ENCODE measurements at regions not wholly inside any gene's neighbourhood (a gene's known extent, or its start where the extent isn't known, plus 50 kb on each side); places are given as distances from the start of the nearest gene placed in this dataset.
A peak's percentile ranks its signal among the peaks of the same experiment; 100 is the strongest.
"Not testable (repeated sequence)": the region's sequence is repeated elsewhere in the genome, so short reads cannot be mapped to it uniquely, and the experiment has no call there.

DNA sequence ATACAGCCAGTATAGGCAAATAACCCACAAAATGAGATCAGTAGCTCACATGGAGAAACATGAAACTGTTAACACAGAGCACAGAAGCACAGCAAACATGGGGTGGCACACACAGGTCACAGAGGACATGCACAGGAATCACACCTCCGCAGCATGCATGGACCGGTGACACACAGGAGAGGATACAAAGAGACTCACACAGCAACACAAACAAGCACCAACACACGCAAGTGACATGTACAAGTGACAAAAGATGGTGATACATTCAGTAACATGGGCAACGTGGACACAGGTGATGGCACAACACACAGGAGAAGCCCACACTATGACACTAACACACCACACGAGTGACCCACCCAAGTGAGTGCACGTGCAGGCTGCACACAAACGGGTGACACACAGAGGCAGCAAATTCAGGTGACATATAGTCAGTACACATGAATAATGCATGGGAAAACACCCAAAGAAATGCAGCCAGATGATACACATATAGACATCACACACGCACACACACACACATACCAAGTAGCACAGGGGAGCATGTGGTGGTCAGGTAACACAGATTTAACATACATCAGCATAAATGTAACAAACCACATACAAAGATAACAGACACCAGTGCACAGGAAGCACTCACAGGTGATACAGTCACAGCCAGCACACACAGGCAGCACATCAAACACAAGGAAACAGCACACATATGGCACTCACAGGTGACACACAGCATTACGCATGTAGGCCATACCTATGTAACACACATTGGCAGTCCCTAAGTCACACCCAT, 216.0 kb upstream of the SFSWAP start:
- DNase-seq, result no peak

DNA sequence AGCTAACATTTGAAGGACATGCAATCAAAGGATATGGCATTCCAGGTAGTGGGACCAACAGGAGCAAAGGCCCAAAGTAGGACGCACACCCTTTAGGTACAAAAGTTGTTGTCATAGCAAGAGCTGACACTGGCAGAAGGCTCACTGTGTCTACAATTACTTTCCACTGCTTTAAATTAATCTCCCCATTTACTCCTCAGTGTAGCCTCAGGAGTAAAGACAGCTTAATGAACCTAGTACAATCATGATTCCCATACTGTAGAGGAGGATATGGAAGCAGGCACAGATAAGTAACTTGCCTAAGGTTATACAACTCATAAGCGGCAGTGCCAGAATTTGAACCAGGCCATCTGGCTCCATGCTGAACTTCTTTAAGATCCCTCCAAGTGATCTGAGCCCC, 212.9 kb upstream of the SFSWAP start:
- no peak for DNase-seq

- no peak for DNase-seq
Measured at GRCh38 chr12:131499160-131499863, 211.6 kb upstream of the SFSWAP start.

DNA sequence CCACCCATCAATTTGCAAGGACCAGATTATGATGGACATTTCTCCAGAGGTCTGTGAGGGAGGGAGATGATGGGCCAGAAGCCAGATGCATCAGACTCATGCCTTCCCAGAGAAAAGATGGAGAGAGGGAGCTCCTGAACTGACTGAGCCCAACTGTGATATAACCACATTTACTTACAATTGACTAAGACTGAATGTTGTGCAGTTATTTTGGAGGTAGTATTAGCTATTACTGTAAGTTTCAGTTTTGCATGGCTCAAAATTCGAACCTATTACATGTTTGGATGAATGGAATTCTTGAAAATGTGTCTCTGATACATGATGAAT, 211.1 kb upstream of the SFSWAP start:
- no peak for DNase-seq

GRCh38 chr12:131500564-131500963, 210.3 kb upstream of the SFSWAP start:
- DNase-seq, result no peak

GRCh38 chr12:131505561-131505960, 205.3 kb upstream of the SFSWAP start:
- no peak for DNase-seq

DNA sequence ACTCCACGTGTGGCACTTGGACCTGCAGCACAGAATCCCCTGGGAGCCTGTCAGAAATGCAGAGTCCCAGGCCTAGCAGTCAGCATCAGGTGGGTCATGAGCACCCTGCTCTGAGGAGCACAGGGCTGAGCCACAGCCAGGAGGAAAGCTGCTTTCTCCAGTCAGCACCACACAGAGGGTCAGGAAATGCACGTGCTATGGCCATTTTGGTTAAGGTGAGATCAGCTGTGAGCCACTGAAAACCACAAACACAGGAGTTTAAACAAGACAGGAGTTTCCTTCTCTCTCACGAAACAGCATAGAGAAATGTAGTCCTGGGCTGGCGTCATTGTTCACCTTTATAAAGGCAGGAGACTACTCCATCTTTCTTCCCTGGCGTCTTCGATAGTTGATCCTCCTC, 204.5 kb upstream of the SFSWAP start:
- DNase-seq, result no peak

DNA sequence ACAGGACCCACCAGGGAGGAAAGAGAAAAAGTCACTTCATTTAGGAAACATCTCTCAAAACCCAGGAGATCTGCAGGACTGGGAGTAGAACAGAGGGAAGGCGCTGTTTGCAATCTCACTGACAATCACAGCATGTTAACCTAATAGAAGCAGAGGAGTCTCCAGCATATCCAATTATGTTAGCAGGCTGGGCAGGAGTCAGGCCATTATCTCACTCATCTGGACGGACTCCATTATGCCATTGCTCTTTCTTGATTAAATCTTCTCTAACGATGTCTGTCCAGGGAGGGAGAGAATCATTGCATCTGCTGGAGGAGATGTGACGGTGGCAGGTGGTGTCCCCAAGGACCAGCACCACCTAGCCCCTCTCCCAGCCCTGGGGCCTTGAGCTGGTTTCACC, 203.8 kb upstream of the SFSWAP start:
- no peak for DNase-seq

DNA sequence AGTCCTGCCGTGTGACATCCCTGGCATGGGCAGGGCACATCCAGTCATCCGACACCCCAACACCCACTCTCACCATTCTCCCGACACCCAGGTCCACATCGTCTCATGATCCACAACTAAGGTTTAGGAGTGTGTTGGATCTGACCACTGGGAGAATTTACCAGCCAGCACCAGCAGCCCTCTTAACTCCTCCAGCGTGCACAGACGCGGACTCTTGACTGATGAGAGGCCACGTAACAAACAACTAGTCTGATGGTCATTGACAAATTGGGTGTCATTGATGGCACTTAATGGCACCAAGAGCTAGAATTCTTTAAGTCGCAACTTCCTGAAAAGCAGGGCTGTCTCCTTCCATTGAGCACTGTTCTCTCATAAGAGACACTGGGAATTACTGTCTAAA, 203.0 kb upstream of the SFSWAP start:
- DNase-seq, result no peak

- DNase-seq, result no peak
Measured at GRCh38 chr12:131509701-131510100, 201.2 kb upstream of the SFSWAP start.

DNA sequence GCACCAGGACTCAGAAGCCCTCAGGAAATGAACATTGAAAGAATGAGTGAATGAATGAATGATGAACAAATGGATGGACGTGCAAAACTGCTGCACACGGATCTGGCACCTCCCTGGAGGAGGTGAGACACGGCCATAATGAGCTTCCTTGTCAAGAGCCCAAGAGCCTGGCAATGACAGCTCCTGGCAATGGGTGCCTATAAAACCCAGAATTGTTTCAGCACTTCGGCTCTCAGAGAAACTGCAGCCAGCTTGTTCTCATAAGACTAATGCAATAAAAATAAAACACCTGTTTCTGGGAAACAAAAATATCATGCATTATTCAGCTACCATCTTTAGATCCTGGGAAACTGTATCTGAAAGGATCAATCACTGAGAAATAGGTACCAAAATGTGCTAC, 200.5 kb upstream of the SFSWAP start:
- no peak for DNase-seq

DNA sequence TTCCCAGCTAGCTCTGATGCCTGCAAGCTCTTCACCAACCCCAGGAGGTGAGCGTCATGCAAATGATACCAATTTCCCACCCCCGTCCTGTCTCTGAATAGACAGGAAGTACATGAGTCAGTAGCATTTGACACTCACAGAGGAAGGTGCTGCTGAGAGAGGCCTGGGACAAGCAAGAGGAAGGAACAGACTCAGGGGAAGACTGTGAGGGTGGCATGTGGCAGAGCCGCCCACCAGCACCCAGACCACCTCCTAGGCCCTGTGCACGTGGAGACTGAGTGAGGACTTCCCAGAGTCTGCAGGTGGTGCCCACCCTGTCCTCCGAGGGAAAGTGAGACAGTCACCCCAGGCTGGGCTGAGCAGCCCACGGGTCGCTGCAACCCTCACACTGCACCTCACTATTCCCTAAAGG, 199.5 kb upstream of the SFSWAP start:
- peak; percentile 48 for DNase-seq

GRCh38 chr12:131511803-131512561, 198.9 kb upstream of the SFSWAP start:
- no peak for DNase-seq

DNA sequence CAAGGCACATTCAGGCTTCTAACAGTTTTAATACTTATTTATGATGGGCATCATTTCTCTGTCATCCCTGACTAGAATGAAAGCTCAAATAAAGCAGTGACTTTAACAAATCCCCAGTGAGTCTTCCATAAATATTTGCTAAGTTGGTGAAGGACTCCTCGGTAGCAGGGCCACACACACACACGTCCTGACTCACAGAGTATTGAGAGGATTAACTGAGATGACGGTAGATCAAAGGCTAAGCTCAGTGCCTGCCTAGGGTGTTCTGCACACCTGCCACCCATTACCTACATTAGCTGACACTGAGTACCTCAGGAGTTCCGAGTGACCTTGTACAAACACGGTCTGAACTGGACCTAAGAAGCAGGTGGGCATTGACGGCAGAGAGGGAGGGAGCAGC, 197.3 kb upstream of the SFSWAP start:
- DNase-seq, result no peak

DNA sequence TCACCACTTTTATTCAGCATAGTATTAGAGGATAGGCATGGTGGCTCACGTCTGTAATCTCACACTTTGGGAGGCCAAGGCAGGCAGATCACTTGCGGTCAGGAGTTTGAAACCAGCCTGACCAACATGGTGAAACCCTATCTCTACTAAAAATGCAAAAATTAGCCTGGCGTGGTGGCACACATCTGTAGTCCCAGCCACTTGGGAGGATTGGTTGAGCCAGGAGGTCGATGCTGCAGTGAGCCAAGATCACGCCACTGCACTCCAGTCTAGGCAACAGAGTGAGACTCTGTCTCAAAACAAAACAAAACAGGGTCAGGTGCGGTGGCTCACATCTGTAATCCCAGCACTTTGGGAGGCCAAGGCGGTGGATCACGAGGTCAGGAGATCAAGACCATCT, 190.3 kb upstream of the SFSWAP start:
- not testable (repeated sequence) for DNase-seq

DNA sequence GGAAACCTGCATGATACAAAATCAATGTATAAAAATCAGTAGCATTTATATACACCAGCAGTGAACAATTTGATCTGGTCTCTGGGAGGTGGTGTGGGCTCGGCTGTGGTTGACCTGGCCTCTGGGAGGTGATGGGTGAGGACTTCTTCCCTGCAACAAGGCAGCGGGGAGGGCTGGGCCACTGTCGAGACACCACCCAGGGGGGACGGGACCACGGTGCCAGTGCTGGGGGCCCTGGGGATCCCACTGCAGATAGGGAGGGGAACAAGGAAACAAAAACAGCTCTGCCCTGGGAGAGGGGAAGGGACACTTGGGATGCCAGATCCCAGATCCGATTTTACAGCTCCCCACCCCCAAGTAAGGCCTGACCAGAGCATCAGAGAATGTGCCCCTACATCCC, 189.6 kb upstream of the SFSWAP start:
- DNase-seq, result no peak

DNA sequence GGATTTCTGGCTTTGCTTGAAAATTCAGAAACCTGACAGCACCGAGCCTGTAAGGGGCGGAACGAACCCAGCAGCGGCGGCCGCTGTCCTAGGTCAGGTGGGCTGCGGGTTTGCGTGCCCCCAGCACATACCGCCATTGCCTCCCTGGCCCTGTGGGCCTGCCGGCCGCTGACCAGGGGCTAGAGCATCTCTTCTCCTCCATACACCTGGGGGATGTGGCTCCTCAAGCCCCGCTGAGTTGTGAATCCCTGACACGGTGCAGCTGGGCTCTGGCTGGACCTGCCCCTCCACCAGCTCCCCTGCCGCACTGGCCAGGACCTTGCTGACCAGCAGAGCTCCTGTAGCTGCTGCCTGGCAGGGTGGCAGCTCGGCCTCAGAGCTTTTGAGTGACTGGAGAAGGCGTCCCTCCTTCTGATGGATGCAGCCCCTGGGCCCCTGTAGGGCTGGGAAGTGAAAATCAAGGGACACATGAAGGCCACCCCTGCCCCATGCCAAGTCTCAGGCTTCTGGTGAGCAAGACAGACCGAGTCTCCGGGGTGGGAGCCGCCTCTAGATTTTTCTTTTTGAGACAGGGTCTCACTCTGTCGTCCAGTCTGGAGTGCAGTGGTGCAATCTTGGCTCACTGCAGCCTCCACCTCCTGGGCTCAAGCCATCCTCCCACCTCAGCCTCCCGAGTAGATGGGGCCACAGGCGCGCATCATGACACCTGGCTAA, 184.9 kb upstream of the SFSWAP start:
- DNase-seq, result no peak

GRCh38 chr12:131527092-131527491, 183.8 kb upstream of the SFSWAP start:
- no peak for DNase-seq

DNA sequence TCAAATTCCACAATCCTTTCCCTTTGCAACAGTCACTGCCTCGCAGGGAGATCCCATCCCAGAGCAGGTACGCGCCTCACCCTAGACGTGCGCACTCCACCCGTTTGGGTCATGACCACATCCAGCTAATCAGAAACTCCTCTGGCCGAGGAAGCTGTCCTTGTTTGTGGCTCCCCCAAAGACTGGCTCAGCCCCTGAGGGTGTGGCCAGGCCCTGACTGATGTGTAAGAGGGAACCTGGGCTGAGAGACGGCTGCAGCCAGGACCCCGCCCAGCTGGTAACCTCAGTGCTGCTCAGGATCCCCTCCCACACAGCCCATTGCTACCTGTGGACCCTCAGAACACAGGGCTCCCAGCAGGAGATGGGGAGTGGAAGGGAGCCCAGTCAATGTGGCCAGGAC, 183.2 kb upstream of the SFSWAP start:
- DNase-seq, result no peak

GRCh38 chr12:131528144-131528543, 182.7 kb upstream of the SFSWAP start:
- no peak for DNase-seq

DNA sequence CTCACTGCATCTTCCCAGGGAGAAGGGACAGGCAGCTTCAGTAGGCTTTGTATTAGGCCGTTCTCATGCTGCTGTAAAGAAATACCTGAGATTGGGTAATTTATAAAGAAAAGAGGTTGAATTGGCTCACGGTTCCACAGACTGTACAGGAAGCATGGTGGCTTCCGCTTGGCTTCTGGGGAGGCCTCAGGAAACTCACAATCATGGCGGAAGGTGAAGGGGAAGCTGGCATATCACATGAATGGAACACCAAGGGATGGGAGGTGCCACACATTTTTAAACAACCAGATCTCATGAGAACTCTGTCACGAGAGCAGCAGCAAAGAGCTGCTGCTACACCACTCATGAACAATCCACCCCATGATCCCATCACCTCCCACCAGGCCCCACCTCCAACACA, 182.2 kb upstream of the SFSWAP start:
- no peak for DNase-seq

- no peak for DNase-seq
Measured at GRCh38 chr12:131529196-131530040, 181.5 kb upstream of the SFSWAP start.

GRCh38 chr12:131530041-131530332, 180.9 kb upstream of the SFSWAP start:
- DNase-seq, result no peak

All from activated naive CD4-positive, alpha-beta T cell treated with Interleukin-2 at 50 U/mL for 16 hours (primary cell).